CD4-positive, alpha-beta T cell treated with Interferon gamma for 1 hour (primary cell): ENCODE measurements at regions not wholly inside any gene's neighbourhood (a gene's known extent, or its start where the extent isn't known, plus 50 kb on each side); places are given as distances from the start of the nearest gene placed in this dataset.

Source experiments
- DNase-seq: peaks from one replicate; pipeline ENCODE4 v3.0.0-alpha.2; 2020

- no peak for DNase-seq
Measured at GRCh38 chr9:105928416-105928815, 234.1 kb downstream of the TMEM38B start.

DNA sequence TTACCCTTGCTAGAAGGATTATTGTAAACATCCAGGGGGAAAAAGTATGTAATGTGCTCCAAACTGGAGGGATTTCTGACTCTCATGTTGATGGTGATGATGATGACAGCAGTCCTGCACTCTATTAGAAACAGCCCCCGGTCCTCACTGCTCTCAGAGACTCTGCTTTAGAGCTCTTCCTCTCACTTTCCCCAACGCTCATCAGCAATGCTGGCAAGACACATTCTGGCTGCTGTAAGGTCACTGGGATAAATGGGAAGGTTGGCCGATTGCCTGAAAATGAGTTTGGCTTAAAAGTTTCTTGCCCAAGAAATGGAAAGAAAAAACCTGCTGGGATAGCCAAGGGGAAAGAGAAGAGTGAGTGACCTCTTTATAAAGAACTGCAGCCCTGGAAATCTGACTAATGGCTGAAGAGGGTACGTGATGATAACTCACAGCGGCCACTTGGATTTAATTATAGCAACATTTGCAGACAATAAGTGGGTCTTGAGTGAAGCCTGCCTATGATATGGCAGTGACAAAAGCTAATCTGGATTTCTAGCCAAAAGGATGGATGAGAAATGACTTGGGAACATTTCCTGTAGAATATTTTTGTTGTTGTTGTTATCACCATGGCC, 235.8 kb downstream of the TMEM38B start:
- no peak for DNase-seq

- no peak for DNase-seq
Measured at GRCh38 chr9:105932276-105932675, 237.9 kb downstream of the TMEM38B start.

DNA sequence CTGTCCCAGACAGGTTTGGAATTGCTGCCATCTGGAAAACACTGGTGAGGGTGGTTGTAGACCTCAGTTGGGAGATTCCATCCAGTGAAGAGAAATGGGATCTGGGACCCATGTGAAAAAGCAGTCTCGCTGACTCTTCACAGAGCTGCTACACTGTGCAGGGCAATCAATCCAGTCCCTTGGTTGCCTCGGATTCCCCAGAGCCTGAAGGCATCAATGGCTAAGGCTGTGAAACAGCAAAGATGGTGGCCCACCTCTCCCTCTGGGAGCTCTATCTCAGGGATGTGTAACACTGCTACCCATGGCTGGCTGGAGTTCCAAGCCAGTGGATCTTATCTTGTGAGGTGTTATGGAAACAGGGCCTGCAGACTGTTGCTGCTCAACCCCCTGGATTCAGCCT, 256.1 kb downstream of the TMEM38B start:
- DNase-seq, result no peak

GRCh38 chr9:105950894-105951293, 256.6 kb downstream of the TMEM38B start:
- no peak for DNase-seq

DNA sequence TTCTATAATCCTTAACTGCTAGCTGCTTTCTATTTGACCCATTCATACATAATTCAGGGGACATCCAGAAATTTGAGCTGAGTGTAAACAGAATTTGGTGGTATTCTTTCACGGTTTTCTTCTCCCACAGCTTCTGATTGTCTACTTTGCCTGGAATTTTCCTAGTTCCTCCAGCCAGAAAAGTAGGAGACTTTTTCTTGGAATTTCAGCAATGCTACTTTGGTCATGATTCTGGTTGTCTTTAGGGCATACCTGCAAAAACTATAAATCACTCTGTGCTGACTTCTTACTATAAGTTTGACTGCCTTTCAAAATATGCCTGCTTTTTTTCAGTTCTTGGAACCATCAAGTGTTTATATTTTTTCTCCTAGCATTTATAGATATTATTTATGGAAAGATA, 260.2 kb downstream of the TMEM38B start:
- no peak for DNase-seq

DNA sequence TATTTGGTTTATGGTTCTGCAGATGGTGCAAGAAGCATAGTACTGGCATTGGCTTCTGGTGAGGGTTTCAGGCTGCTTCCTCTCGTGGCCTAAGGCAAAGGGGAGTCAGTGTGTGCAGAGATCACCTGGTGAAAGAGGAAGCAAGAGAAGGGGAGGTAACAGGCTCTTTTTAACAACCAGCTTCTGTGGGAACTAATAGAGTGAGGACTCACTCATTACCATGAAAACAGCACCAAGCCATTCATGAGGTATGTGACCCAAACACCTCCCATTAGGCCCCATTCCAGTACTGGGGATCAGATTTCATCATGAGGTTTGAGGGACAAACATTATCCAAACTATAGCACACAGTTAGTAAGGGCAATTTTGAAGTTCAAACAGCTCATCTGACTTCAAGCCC, 263.5 kb downstream of the TMEM38B start:
- DNase-seq, result no peak

DNA sequence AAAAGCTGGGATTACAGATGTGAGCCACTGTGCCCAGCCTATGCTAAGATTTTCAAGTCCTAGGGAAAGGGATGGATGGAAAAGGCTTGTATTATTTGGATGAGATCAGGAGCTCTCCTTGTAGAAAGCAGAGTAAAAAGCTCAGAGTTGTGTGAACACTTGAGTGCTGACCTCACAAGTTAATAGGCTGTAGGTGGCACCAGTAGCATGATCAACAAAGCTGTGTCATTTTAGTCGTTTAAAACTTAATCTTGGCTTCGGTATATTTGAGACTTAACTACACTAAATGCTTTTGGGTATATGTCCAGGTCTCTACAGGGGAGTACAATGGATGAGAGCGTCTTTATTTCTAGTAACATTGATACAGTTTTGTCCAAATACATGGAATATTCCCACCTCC, 264.2 kb downstream of the TMEM38B start:
- DNase-seq, result no peak

DNA sequence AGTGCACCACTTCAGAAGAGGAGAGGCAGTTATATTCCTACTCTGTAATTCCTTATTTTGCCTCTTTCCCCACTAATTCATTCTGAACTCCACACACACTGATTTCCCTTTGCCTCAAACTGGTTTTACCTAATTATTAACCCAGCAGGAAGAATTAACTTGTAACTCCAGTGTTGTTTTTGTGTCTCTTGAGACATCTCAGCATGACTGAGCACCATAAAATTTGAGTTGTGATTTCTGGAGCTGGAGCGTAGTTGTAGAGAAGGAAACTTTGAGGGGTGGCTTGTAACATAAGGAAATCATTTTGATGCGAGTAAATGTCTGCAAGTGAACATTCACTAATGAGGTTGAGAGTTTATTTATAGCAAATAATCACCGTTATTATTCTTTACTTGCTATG, 265.2 kb downstream of the TMEM38B start:
- no peak for DNase-seq

DNA sequence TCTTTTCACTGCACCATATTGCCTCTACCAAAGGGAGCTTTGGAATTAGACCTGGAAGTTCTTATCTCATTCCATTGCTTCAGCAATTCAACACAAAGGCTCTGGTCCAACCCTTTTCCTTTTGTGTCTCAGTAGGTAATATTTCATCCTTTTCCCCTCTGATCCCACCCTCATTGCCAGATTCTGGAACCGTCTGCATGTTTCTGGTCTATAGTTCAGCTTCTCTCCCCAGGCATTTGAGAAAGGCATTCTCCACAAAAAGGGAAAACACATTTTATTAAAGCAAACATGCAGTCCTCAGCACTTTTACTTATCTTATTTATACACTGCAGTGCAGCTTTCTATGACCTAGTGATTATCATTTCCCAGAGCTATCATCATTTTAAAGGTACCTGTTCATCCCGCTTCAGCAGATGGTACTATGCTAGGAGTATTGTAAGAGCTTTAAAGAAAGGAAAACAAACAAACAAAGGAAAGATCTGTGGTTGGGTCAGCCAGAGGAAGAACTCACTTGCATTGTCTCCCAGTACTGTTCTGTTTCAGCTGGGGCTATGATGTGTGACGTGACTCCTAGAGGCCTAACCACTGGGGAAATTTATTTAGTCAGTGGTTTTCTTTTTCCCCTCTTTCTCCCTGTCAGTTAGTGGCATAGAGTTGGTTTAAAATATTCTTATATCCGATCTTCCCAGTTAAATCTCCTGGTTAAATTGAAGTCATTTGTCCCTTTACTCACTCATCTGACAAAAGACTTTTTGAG, 269.2 kb downstream of the TMEM38B start:
- DNase-seq, result no peak

GRCh38 chr9:105964156-105964555, 269.8 kb downstream of the TMEM38B start:
- DNase-seq, result no peak

DNA sequence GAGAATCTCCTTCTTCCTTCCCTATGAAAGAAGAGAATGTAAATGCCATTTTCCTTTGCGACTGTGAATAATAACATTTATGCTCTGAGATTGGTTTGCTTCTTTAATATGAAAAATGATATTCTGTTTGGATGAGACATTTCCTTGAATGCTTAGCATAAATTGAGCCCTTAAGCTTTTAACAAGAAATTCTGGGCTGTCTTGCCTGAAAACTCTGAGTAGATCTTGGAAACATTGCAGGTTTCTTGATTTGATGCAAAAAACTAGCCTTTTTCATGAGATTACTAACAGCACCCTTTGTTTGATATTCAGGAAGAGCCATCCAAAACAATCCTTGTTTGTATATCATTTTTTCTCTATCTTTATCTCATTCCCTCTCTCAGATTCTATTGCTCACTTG, 272.5 kb downstream of the TMEM38B start:
- no peak for DNase-seq

- no peak for DNase-seq
Measured at GRCh38 chr9:105967248-105967647, 272.9 kb downstream of the TMEM38B start.

GRCh38 chr9:105967797-105968196, 273.5 kb downstream of the TMEM38B start:
- DNase-seq, result no peak

DNA sequence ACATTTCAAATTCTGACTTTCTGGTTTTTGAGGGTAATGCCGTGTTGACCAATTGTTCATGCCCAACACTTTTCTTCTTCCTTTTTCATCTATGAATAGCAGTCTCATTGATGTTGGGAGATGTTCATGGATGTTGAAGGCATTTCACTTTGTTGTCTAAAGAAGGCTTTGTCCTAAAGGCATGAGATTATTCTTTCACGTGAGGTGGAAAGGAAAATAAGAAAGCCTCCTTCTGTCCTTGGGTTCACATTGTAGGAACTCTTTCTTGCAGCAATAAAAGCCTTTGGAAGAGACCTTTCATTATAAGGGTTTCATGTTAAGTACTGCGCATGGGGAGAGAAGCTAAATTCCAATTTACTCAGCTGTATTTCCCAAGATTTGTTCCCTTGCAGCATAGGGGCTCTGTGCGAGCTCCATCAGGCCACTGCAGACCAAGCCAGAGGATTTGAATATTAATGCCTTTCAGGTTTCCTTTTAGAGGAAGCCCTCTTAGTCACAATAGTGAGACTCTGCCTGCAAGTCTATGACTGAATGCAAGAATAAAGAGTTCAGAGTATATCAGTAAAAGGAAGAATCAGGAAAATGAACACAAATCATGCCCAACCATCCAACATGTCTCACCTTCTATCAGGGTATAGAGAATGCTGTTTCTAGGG, 274.6 kb downstream of the TMEM38B start:
- no peak for DNase-seq

- DNase-seq, result no peak
Measured at GRCh38 chr9:105969636-105970035, 275.3 kb downstream of the TMEM38B start.

- DNase-seq, result no peak
Measured at GRCh38 chr9:105971986-105972385, 277.6 kb downstream of the TMEM38B start.

DNA sequence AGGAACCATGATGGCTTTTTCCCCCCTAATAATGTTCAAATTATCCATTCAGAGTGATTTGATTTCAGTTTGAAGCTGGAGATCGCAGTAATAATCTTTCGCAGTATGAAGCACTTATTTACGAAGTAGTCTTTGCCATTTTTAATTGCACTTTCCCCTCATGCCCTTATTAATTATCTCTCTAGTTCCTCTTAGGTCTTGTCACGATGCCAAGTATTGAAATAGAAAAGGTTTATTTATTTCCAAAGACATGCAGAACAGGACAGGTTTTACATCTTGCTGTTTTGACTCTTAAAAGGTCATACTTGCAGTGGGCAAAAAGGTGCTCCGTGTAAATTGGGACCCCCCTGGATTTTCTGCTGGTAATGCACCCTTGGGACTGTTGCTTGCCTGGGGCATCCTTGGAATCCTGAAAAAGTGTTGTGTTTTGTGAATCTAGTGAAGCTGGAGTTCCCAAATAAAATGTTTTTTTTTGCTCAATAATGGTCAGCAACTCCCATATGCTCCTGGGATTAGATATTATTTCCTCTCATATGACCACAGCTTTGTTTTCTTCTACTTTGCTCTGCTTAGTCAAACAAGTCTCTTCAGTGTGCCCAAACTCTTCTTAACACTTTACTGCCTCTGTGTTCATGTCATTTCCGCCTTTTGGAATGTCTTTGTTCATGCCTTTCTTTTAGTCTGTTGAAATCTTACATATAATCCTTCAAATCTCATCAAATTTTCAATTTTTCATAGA, 278.3 kb downstream of the TMEM38B start:
- no peak for DNase-seq

- DNase-seq, result no peak
Measured at GRCh38 chr9:105973951-105974351, 279.6 kb downstream of the TMEM38B start.

- no peak for DNase-seq
Measured at GRCh38 chr9:105975886-105976645, 281.7 kb downstream of the TMEM38B start.

DNA sequence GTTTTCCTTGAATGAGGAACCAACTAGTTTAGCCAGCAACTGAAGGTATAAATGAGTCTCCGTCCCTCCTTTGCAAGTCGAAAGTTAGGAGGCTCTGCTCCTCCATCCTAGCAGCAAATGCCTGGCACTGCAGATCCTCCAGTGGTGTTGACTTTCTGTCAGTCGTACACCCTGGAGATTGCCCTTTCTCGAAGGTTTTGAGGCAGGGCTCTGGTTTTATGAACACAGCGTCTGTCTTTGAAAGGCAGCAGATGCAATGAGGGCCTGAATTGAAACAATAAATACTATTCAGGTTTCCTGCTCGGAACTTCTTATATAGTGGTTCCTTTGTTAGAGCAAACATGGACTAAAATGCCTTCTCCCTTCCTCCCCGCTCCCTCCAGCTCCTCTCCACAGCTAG, 284.0 kb downstream of the TMEM38B start:
- no peak for DNase-seq

GRCh38 chr9:105978826-105979225, 284.5 kb downstream of the TMEM38B start:
- DNase-seq, result no peak

DNA sequence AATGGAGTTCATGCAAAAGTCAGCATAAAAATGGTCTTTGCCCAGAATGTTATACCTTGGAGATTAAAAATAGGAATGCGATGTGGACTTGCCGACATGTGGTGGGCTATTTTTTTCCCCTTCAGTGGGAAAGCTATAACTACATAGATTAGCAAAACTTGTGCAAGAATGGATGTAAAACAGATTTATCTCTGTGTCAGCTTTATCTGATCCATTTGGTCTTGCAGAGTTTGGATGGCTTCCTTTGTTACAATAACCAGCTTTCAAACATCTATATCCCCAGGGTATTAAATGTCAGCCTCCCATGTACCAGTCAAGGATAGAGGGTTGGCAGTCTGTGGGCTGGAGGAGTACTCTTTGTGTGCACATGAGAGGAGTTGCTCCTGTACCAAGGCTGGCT, 284.9 kb downstream of the TMEM38B start:
- no peak for DNase-seq
